Stimulated activated CD8-positive, alpha-beta memory T cell treated with anti-CD3 and anti-CD28 coated beads, Interleukin-2, amount 100 ng/mL, for 48 hours (primary cell): ENCODE measurements at regions not wholly inside any gene's neighbourhood (a gene's known extent, or its start where the extent isn't known, plus 50 kb on each side); places are given as distances from the start of the nearest gene placed in this dataset.
"Not testable (repeated sequence)": the region's sequence is repeated elsewhere in the genome, so short reads cannot be mapped to it uniquely, and the experiment has no call there.

Experiments
- DNase-seq, 2 donors: peaks; one replicate each; pipeline ENCODE4 v3.0.0-alpha.2; 2020; ENCODE audit warnings: low read depth in 2 of 2

DNA sequence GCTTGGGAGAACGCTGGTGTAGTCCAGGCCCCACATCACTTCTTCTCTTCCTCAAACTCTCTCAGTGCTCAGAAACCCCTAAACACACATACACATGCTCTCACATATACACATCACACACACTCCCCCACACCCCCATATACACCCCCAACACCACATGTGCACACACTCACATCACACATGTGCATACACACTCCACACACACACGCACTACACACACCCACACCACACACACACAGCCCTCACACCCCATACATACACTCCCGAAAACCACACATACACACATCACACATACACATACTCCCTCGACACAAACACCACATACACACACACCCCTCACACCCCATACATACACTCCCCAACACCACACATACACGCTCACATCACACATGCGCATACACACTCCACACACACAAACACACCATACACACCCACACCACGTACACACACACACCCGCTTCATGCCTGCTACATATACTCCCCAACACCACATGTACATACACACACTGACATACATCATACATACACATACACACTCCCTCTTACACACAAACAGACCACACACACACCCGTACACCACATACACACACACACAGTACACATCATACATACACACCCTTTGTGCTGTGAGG, 110.3 kb upstream of the TMEM170B start:
- DNase-seq = no peak

GRCh38 chr6:11426571-11426970, 111.0 kb upstream of the TMEM170B start:
- DNase-seq = no peak

- DNase-seq = no peak
Measured at GRCh38 chr6:11425876-11426275, 111.7 kb upstream of the TMEM170B start.

DNA sequence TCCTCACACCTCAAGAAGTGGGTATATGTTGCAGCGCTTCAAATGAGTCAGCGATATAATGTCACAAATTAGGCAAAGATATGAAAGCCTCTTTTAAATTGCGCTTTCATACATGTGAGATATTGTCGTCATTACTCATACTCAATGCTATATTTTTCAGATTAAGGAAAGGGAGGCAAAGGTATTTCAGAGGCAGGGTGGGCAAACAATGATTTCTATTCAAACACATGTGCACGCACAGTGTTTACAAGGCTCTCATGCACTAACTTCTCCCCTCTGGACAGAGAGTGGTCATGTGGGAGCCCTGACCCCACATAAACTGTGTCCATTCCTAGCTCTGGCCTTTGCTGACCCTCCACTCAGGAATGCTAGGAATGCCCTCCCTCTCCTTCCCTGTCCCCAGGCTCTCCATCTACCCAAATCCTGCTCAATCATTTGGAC, 112.1 kb upstream of the TMEM170B start:
- no peak for DNase-seq

DNA sequence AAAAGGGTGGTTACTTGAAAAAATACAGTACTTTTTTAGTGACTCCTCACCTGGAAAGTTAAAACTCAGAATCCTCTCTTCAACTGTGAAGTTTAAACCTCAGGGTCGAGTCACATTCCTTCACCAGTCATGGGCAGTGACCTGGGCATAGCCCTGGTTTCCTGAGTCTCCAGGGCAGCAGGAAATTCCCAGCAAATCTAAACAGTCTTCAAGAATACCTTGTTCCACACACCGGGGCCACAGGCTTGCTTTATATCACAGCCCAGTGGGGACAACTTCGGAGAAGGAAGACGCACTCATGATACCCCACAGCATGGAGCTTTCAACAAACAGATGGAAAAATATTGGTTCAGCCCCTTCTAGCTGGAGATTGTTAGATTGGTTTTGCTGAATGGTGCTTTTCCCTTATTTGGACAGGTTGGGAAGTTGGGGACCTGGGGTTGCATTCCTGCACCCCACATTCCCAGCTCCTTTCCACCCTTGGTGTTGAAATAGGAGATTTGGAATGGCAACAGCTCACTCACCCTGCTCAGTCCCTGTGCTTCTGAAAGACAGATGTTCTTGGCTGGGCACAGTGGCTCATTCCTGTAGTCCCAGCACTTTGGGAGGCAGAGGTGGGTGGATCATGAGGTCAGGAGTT, 113.0 kb upstream of the TMEM170B start:
- DNase-seq = no peak

DNA sequence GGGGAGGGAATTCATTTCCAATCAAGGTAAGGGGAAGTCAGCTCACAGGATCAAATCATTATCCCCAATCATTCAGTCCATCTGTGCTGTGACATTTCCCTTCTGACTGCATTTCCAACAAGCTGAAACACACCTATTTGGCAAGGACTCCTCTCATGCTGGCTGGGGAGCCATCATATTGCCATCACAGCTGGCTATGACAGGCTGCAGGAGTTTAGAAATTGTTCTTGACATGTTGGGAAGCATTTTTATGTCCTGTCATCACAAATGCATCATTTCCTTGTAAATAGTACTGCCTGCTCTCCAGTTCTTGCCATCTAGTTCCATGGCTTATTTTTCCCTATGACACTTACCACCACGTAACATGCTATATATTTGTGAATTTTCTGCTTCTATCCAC, 113.9 kb upstream of the TMEM170B start:
- DNase-seq = no peak

GRCh38 chr6:11423072-11423471, 114.5 kb upstream of the TMEM170B start:
- DNase-seq = no peak

DNA sequence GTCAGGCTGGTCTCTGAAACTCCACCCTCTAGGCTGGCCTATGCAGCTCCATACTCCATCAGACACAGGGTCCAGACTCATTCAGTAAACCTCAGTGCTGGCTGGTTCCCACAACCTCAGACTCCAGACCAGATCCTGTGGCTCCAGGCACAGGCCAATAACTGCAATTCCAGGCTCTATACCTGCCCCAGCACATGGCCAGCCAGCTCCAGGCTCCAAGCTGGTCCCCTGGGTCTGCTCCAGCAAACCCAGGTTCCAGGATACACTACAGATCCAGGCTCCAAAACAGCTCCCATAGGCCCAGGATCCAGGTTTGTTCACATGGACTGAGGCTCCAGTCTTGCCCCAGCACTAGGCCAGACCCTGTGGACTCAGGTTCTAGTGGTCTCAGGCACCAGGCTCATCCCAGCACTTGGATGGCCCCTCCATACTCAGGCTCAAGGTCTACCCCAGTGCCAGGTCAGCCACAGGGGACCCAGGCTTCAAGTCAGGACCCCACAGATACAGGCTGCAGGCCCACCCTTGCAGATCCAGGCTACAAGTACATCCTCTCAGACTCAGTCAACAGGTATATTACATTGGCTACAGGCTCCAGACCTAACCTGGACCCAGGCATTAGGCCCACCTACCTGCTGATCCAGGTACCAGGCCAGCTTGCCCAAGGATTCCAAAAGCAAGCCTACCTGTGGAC, 117.6 kb upstream of the TMEM170B start:
- no peak for DNase-seq

DNA sequence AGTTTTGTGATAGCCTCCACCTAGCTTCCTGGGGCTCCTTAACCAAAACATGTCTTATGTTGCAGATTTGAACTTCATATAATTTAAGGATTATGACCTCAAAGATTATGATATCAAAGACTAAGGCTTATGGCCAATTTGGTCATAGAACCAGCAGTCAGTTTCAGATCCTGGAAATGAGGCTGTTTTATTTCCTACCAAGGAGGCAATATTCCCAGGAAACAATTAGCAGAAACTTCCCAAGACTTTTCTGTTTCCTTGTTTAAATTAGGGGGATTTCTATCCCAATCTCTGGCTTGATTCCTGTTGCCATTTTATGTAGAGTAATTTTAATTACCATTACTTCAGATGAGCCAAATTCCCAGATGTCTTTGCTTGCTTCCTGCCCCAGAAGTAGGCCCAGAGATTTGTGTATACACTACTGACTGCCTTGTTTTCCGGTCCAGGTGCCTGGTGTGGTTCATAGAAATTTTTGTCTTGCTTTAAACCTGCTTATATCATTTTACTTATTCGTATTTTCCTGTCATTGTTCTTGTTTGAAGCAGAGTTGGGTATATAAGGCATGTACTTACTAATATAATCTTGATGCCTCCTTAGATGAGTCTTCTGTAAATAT, 119.2 kb upstream of the TMEM170B start:
- DNase-seq = no peak

GRCh38 chr6:11416936-11417576, 120.5 kb upstream of the TMEM170B start:
- no peak for DNase-seq

- not testable (repeated sequence) for DNase-seq
Measured at GRCh38 chr6:11416099-11416935, 121.2 kb upstream of the TMEM170B start.

DNA sequence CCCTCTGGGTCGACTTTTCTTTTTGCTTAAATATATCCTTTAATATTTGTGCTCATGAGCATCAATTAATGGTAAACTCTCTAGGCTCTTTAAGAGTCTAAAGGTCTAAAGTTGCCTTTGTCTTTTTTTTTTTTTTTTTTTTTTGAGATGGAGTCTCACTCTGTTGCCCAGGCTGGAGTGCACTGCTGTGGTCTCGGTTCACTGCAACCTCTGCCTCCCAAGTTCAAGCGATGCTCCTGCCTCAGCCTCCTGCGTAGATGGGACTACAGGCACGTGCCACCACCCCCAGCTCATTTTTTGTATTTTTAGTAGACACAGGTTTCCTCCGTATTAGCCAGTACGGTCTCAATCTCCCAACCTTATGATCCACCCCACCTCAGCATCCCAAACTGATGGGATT, 122.0 kb upstream of the TMEM170B start:
- DNase-seq = no peak

- DNase-seq = no peak
Measured at GRCh38 chr6:11414176-11414963, 123.2 kb upstream of the TMEM170B start.

DNA sequence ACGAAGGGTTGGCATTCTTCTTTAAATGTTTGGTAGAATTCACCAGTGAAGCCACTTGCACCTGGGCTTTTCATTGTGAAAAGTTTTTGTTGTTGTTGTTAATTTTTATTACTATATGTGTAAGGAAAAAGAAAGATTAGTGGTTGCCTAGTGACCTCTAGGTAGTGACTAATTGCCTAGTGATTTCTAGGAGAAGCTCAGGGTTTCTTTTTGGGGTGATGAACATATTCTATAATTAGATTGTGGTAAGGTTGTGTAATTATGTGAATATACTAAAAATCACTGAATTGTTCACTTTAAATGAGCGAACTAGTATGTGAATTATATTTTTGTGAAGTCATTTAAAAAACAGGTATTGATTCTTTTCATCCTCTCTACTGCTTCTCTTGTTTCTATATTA, 123.8 kb upstream of the TMEM170B start:
- DNase-seq = no peak

GRCh38 chr6:11413117-11413687, 124.3 kb upstream of the TMEM170B start:
- DNase-seq = no peak

GRCh38 chr6:11412616-11413015, 124.9 kb upstream of the TMEM170B start:
- no peak for DNase-seq

- DNase-seq = no peak
Measured at GRCh38 chr6:11412011-11412424, 125.5 kb upstream of the TMEM170B start.

DNA sequence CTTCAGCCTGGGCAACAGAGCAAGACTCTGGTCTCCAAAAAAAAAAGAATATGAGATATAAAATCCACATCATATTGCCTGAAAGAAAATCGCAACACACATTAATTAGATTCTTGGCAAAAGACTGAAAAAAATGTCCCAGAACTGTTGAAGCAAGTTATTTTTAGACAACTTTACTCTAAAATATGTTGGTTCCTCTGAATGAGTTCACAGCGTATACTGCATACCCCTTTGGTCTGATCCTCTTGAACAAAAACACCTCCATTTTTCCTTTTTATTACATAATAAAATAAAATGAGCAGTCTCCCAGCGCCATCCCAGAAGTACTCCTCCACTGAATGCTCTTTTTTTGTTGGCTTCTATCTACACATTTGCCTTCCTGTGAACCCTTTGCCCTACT, 126.0 kb upstream of the TMEM170B start:
- no peak for DNase-seq

GRCh38 chr6:11410539-11411307, 126.8 kb upstream of the TMEM170B start:
- no peak for DNase-seq
